Endothelial cell of hepatic sinusoid (primary cell): ENCODE measurements at regions not wholly inside any gene's neighbourhood (a gene's known extent, or its start where the extent isn't known, plus 50 kb on each side); places are given as distances from the start of the nearest gene placed in this dataset.
"Not testable (repeated sequence)": the region's sequence is repeated elsewhere in the genome, so short reads cannot be mapped to it uniquely, and the experiment has no call there.

Experiments
- in situ Hi-C: cut with HindIII; loops from 2 replicates; pipeline ENCODE4 v1.10.0; 2017; ENCODE audit warnings: low sequenced_read_pairs

GRCh38 chr7:16369855-16370254 lies 51.5 kb downstream of the CRPPA start:
- in situ Hi-C loops, result no loop called here

GRCh38 chr7:16369309-16369708 lies 52.0 kb downstream of the CRPPA start:
- in situ Hi-C loops, result not testable (repeated sequence)

DNA sequence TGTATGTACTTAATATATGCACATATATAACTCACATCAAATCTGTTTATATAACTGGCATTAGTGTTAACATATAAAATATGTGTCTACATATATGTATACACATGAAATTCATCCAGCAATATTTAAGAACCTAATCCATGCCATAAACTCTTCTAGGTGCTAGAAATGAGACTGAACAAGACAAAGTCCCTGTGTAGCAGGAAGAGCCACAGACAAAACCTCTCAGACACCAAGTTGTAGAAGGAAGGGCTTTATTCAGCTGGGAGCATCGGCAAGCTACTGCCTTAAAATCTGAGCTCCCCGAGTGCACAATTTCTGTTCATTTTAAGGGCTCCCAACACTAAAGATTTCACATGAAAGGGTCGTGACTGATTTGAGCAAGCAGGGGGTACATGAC lies 52.5 kb downstream of the CRPPA start:
- in situ Hi-C loops, result no loop called here

DNA sequence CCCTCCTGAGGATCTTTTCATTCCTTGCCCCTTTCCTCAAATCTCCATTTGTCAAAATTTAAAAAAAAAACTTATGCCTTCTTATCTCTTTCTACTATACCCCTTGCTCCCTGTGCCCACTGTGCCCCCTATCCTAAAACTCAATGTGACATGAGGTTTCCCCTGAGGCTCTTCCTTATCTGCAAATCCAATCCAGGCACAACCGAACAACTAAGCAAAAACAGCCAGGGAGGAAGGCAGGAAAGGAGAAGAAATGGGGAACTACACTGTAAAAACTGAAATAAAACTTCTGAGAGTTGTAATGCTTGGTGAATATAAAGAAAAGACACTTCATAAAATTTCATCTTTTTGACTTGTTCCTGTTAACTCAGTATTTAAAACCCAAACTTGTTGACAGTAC lies 54.2 kb downstream of the CRPPA start:
- in situ Hi-C loops, result no loop called here

DNA sequence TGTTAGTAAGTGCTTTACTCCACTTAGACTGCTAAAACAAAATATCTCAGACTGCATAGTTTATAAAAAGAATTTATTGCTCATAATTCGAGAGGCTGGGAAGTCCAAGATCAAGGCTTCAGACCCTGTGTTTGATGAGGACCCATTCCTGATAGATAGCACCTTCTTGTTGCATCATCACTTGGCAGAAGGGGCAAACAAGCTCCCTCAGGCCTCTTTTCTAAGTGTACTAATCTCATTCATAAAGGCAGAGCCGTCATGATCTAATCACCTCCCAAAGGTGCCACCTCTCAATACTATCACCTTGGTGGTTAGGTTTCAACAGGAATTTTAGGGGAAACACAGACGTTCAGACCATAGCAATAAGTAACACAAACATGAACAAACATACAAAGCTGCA lies 55.4 kb downstream of the CRPPA start:
- in situ Hi-C loops, result no loop called here

GRCh38 chr7:16365177-16365576 lies 56.2 kb downstream of the CRPPA start:
- in situ Hi-C loops, result no loop called here

DNA sequence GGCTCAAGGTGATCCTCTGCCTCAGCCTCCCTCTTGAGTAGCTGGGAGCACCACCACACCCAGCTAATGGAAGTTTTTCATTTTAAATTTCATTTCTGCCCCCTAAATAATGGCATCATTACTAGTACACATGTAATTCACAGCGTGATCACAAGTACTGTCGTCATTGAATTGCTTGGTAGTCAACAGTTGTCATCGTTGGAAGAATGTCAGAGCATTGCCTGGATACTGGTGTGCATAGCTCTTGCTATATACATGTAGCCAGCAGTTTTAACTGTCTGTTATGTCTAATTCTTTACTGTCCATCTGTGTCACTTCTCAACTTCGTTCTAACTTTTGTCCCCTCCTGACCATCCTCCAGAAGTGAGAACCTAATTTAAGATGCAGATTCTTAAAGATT lies 62.1 kb downstream of the CRPPA start:
- in situ Hi-C loops, result no loop called here

DNA sequence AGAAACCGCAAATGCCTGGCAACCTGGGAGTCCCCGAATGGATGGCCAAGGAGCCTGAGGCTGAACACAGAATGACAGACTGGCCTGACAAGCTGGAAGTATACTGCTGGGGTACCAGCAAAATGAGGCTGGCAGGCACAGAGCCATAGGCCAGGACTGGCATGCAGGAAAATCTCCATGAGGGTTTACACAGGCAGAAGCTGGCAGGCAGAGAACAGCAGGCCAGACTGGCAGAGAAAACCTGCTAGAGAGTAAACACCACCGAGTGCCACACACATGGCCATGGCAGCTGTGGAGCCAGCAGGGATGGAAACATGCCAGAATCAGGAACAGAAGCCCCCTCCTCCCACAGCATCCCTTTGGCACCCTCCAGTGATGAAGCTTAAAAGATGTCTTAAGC lies 63.4 kb downstream of the CRPPA start:
- in situ Hi-C loops, result no loop called here

DNA sequence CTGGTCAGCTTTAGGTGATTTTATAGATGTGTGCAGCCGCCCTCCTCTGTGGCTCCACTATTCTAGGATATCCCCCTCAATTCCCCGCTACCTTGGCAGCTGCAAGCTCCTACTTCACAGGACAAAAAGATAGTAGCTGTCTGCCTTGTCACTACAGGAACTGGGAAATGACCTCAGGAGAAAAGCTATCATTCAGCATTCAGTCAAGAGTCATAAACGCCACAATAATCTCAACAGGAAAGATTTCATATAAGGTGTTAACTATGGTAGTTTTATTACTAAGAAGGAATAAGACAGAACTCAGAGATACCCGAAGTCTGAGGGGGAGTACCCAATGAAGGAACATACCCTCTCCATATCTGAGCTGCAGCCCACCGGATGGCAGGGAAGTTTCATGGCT lies 63.9 kb downstream of the CRPPA start:
- in situ Hi-C loops, result no loop called here

DNA sequence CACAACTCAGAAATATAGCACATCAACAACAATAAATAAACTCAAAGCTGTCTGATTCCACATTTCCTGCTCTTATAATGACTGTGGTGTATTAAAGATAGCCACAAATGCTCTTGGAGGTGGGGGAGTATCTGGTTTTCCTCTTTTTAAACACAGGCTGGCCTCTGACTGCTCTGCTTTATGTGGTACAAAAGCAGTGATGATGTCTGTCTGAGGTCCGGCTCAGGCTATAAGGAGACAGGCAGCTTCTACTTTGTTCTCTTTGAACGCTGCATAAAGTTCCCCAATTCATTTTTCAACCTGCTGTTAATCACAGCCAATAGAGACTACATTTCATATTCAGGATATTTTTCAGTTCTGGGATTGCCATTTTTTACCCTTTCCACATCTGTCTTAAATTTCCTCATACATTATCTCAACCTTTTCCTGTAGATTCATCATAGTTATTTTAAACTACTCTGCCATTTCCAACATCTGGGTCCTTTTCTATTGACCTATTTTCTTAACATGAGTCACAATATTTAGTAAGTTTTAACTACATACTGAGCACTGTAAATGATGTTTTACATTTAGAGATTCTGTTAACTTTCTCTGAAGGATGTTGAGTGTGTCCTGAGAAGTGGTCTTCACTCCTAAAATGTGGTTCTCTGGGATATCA lies 64.9 kb downstream of the CRPPA start:
- in situ Hi-C loops, result no loop called here

GRCh38 chr7:16354573-16354972 lies 66.8 kb downstream of the CRPPA start:
- in situ Hi-C loops, result no loop called here

GRCh38 chr7:16353226-16353625 lies 68.1 kb downstream of the CRPPA start:
- in situ Hi-C loops, result no loop called here

GRCh38 chr7:16350634-16351033 lies 70.7 kb downstream of the CRPPA start:
- in situ Hi-C loops, result no loop called here

DNA sequence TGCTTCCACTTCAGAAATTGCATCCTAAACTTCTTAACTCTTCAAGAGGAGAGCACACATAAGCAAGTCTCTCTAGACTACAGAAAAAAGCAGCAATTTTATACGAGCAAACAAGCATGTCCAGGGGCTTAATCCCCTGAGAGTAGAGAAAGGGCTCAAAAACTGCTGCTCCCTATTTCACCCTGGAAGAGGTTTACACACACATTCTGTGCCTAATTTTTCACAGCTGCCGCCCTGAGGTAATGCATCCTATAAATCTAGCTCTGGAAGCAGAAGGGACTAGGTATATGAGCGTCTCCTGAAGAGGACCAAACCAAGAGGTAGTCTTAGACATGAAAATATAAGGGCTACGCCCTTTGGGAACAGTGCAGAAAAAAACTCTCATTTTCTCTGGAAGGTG lies 73.1 kb downstream of the CRPPA start:
- in situ Hi-C loops, result no loop called here

DNA sequence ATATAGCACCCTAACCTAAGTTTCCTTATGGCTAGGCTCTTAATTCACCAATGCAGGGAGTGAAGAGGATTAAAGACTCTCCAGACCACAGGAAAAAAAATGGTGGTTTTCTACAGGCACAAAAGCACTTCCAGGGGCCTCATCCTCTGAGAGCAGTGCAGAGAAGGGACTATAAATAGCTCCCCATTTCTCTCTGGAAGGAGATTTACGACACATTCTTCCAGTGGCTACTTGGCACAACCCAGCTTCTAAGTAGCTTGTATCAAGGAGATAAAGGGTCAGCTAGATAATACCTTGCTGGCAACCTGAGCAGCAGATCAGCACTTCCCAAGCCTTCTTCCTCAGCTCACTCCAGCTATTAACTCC lies 73.5 kb downstream of the CRPPA start:
- in situ Hi-C loops, result no loop called here

- in situ Hi-C loops, result no loop called here
Observed at GRCh38 chr7:16347066-16347826, 74.1 kb downstream of the CRPPA start.

DNA sequence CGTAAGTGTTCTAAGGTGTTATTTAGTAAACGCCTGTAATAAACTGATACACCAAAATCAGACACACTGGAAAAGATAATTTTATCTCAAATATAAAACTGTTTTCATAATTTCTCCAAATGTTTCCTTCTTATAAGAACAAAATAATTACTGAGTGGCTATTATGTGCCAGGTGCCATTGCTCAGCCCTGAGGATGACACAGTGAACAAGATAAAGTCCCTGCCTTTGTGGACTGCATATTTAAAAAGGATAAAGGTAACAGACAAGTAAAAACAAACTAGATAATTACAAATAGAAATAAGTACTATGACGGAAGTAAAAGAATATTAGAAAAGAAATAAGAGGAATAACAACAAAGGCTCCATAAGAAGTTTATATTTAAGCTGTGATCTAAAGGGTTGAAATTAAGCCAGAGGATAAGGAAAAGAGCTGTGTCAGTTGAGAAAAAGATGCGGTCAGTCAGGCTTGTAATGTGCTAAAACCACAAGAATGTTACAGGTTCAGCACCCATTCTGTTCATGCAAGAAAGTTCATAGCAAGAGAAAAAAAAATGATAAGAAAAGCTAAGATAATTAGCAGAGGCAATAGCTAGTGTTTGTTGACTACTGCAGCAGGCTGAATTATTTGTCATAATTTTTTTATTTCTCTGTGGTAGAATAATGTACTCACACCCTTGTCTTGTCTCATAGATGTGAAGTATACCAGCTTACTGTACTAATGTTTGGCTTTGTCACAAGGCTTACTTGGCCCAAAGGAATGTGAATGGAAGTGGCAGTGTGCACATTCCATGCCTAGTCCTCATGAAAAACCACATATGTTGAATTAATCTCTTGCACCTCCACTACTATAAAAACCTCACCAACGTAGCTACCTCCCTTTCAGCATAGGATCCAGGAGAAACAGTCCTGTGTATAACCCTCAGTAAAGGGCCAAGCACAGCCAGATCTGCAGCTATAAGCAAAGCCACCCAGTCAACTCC lies 75.1 kb downstream of the CRPPA start:
- in situ Hi-C loops, result no loop called here

- in situ Hi-C loops, result no loop called here
Observed at GRCh38 chr7:16344927-16345326, 76.4 kb downstream of the CRPPA start.

- in situ Hi-C loops, result no loop called here
Observed at GRCh38 chr7:16343612-16344011, 77.7 kb downstream of the CRPPA start.

- in situ Hi-C loops, result no loop called here
Observed at GRCh38 chr7:16338065-16338464, 83.3 kb downstream of the CRPPA start.

DNA sequence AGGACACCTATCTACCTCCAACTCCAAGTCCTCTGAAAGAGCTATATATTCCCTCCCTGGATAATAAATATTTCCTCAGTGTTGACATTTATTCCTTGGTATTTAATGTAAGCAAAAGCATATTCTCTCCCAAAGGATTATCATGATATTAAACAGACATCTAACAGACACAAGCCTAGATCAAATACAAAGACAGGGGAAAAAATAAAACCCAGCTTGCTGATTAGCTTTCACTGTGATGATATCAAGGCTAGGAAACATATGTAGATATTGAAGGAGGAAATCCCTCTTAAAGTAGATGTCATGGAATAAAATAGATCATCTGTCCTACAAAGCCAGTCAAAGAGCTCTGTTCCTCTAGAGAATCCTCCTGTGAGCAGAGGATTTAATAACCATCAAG lies 95.2 kb downstream of the CRPPA start:
- in situ Hi-C loops, result no loop called here

- in situ Hi-C loops, result no loop called here
Observed at GRCh38 chr7:16323313-16323712, 98.0 kb downstream of the CRPPA start.
